ENCODE measurements at regions not wholly inside any gene's neighbourhood (a gene's known extent, or its start where the extent isn't known, plus 50 kb on each side); places are given as distances from the start of the nearest gene placed in this dataset.

DNA sequence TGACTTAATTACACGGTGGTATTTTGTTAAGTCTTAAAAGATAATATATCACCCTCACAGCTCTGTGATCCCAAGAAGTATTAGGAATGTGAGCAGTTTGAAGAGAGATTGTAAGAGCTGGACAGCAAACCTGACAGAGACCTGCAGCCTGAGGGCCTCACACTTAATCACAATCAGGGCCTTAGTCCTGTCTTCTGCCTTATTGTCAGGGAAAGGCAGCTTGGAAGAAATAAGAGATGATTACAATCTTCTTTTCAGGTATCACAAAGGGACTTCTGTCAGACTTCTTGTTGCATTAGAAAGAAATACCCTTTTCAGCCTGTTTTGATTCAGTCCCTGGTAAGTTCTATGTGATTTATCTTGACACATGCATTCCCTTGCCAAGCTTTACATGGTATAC lies 1433.8 kb upstream of the SLC39A10 start:
- no peak overlapping the region for H3K4me3 ChIP-seq (ENCODE audit: low read length)
- no peak for TF ChIP-seq ZNF274 (IDR thresholded peaks at IDR 0.05; ENCODE audit: low read depth, low read length)

DNA sequence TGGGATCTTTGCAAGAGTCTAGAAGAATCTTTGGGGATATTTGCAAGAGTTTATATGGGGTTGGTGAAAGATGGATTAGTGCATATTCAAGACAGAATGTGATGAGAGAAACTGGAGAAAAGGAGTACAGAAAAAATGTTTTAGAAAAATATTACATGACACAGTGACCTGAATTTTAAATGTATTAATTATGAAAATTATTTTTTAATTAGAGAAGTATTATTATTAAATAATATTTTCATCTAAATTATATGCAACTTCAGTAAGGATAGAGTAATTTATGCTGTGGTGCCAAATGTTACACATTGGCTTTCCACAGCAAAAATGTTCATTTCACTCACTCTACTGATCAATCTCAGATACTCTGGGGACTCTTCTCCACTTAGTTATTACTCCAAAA lies 1442.8 kb upstream of the SLC39A10 start:
- no peak for TF ChIP-seq ZNF274 (IDR thresholded peaks at IDR 0.05; ENCODE audit: low read depth, low read length)
- H3K4me3 ChIP-seq (ENCODE audit: low read length) = no peak overlapping the region

- H3K4me3 ChIP-seq (ENCODE audit: low read length) = no peak overlapping the region
- no peak for TF ChIP-seq ZNF274 (IDR thresholded peaks at IDR 0.05; ENCODE audit: low read depth, low read length)
Measured at GRCh38 chr2:194205568-194206227, 1451.3 kb upstream of the SLC39A10 start.

DNA sequence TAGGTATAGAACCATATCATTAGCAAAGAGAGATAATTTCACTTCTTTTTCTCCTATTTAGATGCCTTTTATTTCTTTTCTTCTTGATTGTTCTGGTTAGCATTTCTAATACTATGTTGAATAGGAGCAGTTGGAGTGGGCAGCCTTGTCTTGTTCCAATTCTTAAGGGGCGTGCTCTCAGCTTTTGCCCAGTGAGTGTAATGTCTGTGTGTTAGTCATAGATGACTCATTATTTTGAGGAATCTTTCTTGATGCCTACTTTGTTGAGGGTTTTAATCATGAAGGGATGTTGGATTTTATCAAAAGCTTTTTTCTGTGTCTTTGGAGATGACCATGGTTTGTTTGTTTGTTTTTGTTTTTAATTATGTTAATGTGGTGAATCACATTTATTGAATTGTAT lies 1453.1 kb upstream of the SLC39A10 start:
- TF ChIP-seq ZNF274 (IDR thresholded peaks at IDR 0.05; ENCODE audit: low read depth, low read length) = no peak
- no peak overlapping the region for H3K4me3 ChIP-seq (ENCODE audit: low read length)

GRCh38 chr2:194182888-194183287 lies 1474.1 kb upstream of the SLC39A10 start:
- no peak for TF ChIP-seq ZNF274 (IDR thresholded peaks at IDR 0.05; ENCODE audit: low read depth, low read length)
- H3K4me3 ChIP-seq (ENCODE audit: low read length) = no peak overlapping the region

- no peak for TF ChIP-seq ZNF274 (IDR thresholded peaks at IDR 0.05; ENCODE audit: low read depth, low read length)
- H3K4me3 ChIP-seq (ENCODE audit: low read length) = no peak overlapping the region
Measured at GRCh38 chr2:194176134-194176533, 1480.9 kb upstream of the SLC39A10 start.

GRCh38 chr2:194166818-194167217 lies 1490.2 kb upstream of the SLC39A10 start:
- H3K4me3 ChIP-seq (ENCODE audit: low read length) = no peak overlapping the region

DNA sequence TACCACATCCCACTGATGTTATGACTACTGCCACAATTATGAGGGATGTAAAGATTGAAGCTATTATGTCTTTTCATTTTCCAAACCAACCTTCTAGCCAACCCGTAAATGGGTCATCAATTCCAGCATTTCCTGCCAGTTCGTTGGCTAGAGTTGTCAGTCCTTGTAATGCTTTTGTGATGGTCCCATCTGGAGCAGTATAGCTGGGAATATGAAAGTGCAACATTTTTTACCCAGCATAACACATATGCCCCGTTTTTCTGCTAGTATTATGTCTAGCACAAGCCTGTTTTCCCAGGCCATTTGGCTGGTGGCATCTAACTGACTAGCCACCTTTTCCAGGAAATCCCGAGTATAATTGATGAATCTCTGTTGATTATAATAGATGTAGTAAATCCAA lies 1501.6 kb upstream of the SLC39A10 start:
- no peak overlapping the region for H3K4me3 ChIP-seq (ENCODE audit: low read length)
- no peak for TF ChIP-seq ZNF274 (IDR thresholded peaks at IDR 0.05; ENCODE audit: low read depth, low read length)

More at GRCh38 chr2:194166818-194167217, 1490.2 kb upstream of the SLC39A10 start:
- TF ChIP-seq ZNF274 (IDR thresholded peaks at IDR 0.05; ENCODE audit: low read depth, low read length) = no peak

- no peak for TF ChIP-seq ZNF274 (IDR thresholded peaks at IDR 0.05; ENCODE audit: low read depth, low read length)
- H3K4me3 ChIP-seq (ENCODE audit: low read length) = no peak overlapping the region
Measured at GRCh38 chr2:194151231-194151630, 1505.8 kb upstream of the SLC39A10 start.

DNA sequence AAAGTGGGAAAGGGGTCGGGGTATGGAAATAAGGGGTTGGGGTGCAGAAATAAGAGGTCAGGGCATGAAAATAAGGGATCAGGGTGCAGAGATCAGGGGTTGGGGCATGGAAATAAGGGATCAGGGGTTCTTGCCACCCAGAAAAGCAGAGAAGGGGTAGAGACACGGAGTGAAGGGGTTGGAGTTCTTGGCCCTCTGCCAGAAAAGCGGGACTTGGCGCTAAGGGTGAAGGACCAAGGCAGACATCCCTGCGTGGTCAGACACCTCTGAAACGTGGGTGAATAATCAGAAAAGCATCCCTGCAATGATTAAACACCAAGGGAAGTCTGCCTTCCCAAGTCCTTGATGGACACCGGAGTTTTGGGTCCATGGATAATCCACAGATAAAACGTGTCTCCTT lies 1521.6 kb upstream of the SLC39A10 start:
- H3K4me3 ChIP-seq (ENCODE audit: low read length) = no peak overlapping the region
- no peak for TF ChIP-seq ZNF274 (IDR thresholded peaks at IDR 0.05; ENCODE audit: low read depth, low read length)

DNA sequence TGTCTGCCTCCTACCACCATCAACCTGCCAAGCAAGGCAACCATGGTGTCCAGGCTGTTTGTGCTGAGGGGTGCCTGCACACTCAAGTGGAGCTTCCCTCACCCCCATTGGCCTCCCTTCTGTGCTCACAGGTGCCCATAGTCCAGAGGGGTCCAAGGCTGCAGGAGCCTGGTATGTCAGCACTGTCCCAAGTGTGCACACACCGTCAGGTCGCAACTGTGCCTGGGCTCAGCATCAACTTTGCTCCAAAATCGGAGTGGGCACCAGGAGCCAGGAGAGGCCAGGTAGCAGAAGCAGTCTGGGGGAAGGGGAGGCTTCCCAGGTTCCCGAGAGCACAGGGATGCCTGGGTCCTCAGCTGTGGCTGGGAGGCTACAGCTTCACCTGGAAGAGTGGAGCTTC lies 1528.2 kb upstream of the SLC39A10 start:
- no peak overlapping the region for H3K4me3 ChIP-seq (ENCODE audit: low read length)
- no peak for TF ChIP-seq ZNF274 (IDR thresholded peaks at IDR 0.05; ENCODE audit: low read depth, low read length)

DNA sequence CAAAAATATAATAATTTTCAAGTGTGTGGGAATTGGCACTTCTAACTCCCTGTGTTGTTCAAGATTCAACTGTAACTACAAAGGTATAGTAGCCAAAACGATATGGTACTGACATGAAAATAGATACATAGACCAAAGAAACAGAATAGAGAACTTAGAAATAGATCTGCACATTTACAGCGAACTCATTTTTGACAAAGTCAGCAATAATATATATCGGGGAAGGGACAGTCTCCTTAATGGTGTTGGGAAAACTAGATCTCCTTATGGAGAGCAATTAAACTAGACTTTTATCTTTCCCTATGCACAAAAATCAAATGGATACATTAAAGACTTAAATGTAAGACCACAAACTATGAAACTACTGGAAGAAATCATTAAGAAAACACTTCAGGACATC lies 1530.6 kb upstream of the SLC39A10 start:
- no peak overlapping the region for H3K4me3 ChIP-seq (ENCODE audit: low read length)
- TF ChIP-seq ZNF274 (IDR thresholded peaks at IDR 0.05; ENCODE audit: low read depth, low read length) = no peak

GRCh38 chr2:194116861-194117260 lies 1540.2 kb upstream of the SLC39A10 start:
- H3K4me3 ChIP-seq (ENCODE audit: low read length) = no peak overlapping the region
- TF ChIP-seq ZNF274 (IDR thresholded peaks at IDR 0.05; ENCODE audit: low read depth, low read length) = no peak

- no peak for TF ChIP-seq ZNF274 (IDR thresholded peaks at IDR 0.05; ENCODE audit: low read depth, low read length)
Measured at GRCh38 chr2:194105358-194105757, 1551.7 kb upstream of the SLC39A10 start.

DNA sequence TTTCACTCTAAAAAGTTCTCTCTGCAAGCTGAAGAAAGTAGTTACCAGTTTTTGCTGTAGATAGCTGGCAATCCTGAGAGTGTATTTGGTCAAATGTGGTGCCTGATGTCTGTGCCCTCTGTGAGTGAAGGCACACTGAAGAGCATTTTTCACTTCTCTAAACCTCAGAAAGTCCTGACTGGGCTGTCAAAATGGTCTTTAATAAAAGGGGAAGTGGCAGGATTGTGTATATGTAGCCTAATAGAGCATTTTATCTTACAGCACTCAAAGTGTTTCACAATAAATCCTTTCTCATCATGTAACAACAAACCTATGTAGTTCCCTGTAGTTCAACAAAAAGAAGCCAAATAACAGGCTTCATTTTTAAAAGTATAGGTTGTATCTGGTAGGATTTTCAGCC lies 1552.3 kb upstream of the SLC39A10 start:
- no peak for TF ChIP-seq ZNF274 (IDR thresholded peaks at IDR 0.05; ENCODE audit: low read depth, low read length)
- no peak overlapping the region for H3K4me3 ChIP-seq (ENCODE audit: low read length)

More at GRCh38 chr2:194105358-194105757, 1551.7 kb upstream of the SLC39A10 start:
- H3K4me3 ChIP-seq (ENCODE audit: low read length) = no peak overlapping the region
